ENCODE measurements at regions not wholly inside any gene's neighbourhood (a gene's known extent, or its start where the extent isn't known, plus 50 kb on each side); places are given as distances from the start of the nearest gene placed in this dataset.
"Not testable (repeated sequence)": the region's sequence is repeated elsewhere in the genome, so short reads cannot be mapped to it uniquely, and the experiment has no call there.

- DNase-seq = not testable (repeated sequence)
These were observed 136.6 kb upstream of the TP53TG3D start for GRCh38 chr16:32116533-32116932.

GRCh38 chr16:32120372-32120771 lies 132.7 kb upstream of the TP53TG3D start:
- not testable (repeated sequence) for DNase-seq

GRCh38 chr16:32120779-32121178 lies 132.3 kb upstream of the TP53TG3D start:
- not testable (repeated sequence) for DNase-seq

GRCh38 chr16:32121273-32121900 lies 131.7 kb upstream of the TP53TG3D start:
- not testable (repeated sequence) for DNase-seq

GRCh38 chr16:32152434-32152833 lies 100.7 kb upstream of the TP53TG3D start:
- not testable (repeated sequence) for DNase-seq

GRCh38 chr16:32187918-32188669 lies 65.0 kb upstream of the TP53TG3D start:
- not testable (repeated sequence) for DNase-seq

- not testable (repeated sequence) for DNase-seq
These were observed 50.5 kb upstream of the TP53TG3D start for GRCh38 chr16:32202585-32202984.
